ENCODE measurements at regions not wholly inside any gene's neighbourhood (a gene's known extent, or its start where the extent isn't known, plus 50 kb on each side); places are given as distances from the start of the nearest gene placed in this dataset.

DNA sequence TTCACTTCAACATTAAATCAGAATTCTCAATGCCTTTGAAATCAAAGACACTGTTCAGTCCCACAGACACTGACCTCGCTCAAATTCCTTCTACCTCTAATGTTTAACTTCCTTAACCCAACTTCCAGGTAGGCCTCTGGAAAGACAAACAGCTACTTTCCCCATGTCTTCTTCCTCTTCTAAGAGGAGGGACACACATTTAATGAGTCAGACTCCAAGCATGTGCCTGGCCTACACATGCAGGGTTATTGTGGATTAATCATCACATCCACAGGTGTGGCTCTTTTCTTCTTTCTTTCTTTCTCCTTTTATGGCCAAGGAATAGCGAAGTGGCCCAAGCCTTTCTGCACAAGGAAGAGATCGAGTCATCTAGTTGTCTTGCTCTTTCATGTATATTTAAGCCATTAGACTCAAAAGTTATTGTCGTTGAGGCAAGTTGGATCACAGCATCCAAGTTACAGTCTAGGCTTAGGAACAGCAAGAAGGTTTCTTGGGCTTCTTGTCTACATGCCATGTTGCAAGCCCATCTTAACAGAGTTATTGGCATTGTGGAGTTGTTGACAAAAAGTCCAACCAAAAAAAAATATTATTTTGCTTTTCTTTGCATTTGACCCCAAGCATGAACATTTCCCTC is 387.8 kb downstream of the IRS1 start (continued):
- TF ChIP-seq ZFP36 (IDR thresholded peaks at IDR 0.05; ENCODE audit: borderline replicate concordance, low read depth, low read length, partially characterized antibody), result no peak
- TF ChIP-seq ZBTB20 (CRISPR knock-in tag; IDR thresholded peaks at IDR 0.05; ENCODE audit: borderline replicate concordance, low read depth), result peak; percentile 76; the same call in 1 of the 2 replicates
- no peak for TF ChIP-seq NBN (conservative IDR thresholded peaks at IDR 0.05)
- TF ChIP-seq CBFB (CRISPR knock-in tag; IDR thresholded peaks at IDR 0.05), result no peak
- TF ChIP-seq, protein P1, sequence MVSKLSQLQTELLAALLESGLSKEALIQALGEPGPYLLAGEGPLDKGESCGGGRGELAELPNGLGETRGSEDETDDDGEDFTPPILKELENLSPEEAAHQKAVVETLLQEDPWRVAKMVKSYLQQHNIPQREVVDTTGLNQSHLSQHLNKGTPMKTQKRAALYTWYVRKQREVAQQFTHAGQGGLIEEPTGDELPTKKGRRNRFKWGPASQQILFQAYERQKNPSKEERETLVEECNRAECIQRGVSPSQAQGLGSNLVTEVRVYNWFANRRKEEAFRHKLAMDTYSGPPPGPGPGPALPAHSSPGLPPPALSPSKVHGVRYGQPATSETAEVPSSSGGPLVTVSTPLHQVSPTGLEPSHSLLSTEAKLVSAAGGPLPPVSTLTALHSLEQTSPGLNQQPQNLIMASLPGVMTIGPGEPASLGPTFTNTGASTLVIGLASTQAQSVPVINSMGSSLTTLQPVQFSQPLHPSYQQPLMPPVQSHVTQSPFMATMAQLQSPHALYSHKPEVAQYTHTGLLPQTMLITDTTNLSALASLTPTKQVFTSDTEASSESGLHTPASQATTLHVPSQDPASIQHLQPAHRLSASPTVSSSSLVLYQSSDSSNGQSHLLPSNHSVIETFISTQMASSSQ (IDR thresholded peaks at IDR 0.05; ENCODE audit: low read depth), result peak; percentile 85
- TF ChIP-seq, protein P1 (CRISPR knock-in tag; IDR thresholded peaks at IDR 0.05; ENCODE audit: borderline replicate concordance), result peak; percentile 85; the same call in 1 of the 2 replicates
- TF ChIP-seq, protein P2, sequence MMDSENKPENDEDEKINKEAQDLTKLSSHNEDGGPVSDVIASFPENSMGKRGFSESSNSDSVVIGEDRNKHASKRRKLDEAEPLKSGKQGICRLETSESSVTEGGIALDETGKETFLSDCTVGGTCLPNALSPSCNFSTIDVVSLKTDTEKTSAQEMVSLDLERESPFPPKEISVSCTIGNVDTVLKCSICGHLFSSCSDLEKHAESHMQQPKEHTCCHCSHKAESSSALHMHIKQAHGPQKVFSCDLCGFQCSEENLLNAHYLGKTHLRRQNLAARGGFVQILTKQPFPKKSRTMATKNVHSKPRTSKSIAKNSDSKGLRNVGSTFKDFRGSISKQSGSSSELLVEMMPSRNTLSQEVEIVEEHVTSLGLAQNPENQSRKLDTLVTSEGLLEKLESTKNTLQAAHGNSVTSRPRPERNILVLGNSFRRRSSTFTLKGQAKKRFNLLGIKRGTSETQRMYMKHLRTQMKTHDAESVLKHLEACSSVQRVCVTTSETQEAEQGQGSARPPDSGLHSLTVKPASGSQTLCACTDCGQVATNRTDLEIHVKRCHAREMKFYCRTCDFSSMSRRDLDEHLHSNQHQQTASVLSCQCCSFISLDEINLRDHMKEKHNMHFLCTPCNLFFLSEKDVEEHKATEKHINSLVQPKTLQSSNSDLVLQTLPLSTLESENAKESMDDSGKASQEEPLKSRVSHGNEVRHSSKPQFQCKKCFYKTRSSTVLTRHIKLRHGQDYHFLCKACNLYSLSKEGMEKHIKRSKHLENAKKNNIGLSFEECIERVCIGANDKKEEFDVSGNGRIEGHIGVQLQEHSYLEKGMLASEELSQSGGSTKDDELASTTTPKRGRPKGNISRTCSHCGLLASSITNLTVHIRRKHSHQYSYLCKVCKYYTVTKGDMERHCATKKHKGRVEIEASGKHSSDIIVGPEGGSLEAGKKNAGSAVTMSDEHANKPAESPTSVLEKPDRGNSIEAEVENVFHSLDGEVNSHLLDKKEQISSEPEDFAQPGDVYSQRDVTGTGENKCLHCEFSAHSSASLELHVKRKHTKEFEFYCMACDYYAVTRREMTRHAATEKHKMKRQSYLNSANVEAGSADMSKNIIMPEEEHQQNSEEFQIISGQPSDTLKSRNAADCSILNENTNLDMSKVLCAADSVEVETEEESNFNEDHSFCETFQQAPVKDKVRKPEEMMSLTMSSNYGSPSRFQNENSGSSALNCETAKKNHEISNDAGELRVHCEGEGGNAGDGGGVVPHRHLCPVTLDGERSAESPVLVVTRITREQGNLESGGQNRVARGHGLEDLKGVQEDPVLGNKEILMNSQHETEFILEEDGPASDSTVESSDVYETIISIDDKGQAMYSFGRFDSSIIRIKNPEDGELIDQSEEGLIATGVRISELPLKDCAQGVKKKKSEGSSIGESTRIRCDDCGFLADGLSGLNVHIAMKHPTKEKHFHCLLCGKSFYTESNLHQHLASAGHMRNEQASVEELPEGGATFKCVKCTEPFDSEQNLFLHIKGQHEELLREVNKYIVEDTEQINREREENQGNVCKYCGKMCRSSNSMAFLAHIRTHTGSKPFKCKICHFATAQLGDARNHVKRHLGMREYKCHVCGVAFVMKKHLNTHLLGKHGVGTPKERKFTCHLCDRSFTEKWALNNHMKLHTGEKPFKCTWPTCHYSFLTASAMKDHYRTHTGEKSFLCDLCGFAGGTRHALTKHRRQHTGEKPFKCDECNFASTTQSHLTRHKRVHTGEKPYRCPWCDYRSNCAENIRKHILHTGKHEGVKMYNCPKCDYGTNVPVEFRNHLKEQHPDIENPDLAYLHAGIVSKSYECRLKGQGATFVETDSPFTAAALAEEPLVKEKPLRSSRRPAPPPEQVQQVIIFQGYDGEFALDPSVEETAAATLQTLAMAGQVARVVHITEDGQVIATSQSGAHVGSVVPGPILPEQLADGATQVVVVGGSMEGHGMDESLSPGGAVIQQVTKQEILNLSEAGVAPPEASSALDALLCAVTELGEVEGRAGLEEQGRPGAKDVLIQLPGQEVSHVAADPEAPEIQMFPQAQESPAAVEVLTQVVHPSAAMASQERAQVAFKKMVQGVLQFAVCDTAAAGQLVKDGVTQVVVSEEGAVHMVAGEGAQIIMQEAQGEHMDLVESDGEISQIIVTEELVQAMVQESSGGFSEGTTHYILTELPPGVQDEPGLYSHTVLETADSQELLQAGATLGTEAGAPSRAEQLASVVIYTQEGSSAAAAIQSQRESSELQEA (CRISPR knock-in tag; IDR thresholded peaks at IDR 0.05; ENCODE audit: not compliant biosample characterization), result no peak
- no peak for TF ChIP-seq SP140L (CRISPR knock-in tag; IDR thresholded peaks at IDR 0.05; ENCODE audit: borderline replicate concordance)
- TF ChIP-seq, protein P3, sequence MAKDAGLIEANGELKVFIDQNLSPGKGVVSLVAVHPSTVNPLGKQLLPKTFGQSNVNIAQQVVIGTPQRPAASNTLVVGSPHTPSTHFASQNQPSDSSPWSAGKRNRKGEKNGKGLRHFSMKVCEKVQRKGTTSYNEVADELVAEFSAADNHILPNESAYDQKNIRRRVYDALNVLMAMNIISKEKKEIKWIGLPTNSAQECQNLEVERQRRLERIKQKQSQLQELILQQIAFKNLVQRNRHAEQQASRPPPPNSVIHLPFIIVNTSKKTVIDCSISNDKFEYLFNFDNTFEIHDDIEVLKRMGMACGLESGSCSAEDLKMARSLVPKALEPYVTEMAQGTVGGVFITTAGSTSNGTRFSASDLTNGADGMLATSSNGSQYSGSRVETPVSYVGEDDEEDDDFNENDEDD (CRISPR knock-in tag; IDR thresholded peaks at IDR 0.05; ENCODE audit: borderline replicate concordance), result peak; percentile 41; the same call in 1 of the 2 replicates
- peak; percentile 85 for TF ChIP-seq GFI1 (CRISPR knock-in tag; IDR thresholded peaks at IDR 0.05; ENCODE audit: borderline replicate concordance)
- TF ChIP-seq YY1 (IDR thresholded peaks at IDR 0.05; ENCODE audit: insufficient read depth, insufficient replicate concordance, low read depth, low read length), result no peak
- TF ChIP-seq DNMT3B (CRISPR knock-in tag; conservative IDR thresholded peaks at IDR 0.05), result peak; percentile 82; the same call in 1 of the 2 replicates
- no peak for TF ChIP-seq ZNF720 (CRISPR knock-in tag; IDR thresholded peaks at IDR 0.05)
- peak; percentile 87 for TF ChIP-seq JUND (CRISPR knock-in tag; IDR thresholded peaks at IDR 0.05)
- no peak for TF ChIP-seq ZNF891 (CRISPR knock-in tag; IDR thresholded peaks at IDR 0.05)
- no peak for TF ChIP-seq ZNF563 (CRISPR knock-in tag; IDR thresholded peaks at IDR 0.05)
- TF ChIP-seq ZNF30 (CRISPR knock-in tag; IDR thresholded peaks at IDR 0.05), result no peak
